Thyroid gland (tissue), 4 donors: ENCODE measurements at regions not wholly inside any gene's neighbourhood (a gene's known extent, or its start where the extent isn't known, plus 50 kb on each side); places are given as distances from the start of the nearest gene placed in this dataset.

Source experiments
- DNase-seq, 2 donors: peaks; one replicate each; pipeline ENCODE4 v3.0.0-alpha.2; 2019
- H3K27ac ChIP-seq, 3 donors: fragments of 200-600 bp; sonication (generic); 1 replicate in 2 of 3; 2 replicates in 1 of 3; pipeline ENCODE4 v1.5.1; 2016 to 2019; ENCODE audit warnings: mild to moderate bottlenecking in 1 of 3, moderate library complexity in 1 of 3
- H3K27me3 ChIP-seq: fragments of 200-600 bp; sonication (generic); one replicate; pipeline ENCODE4 v1.5.1; 2019
- H3K36me3 ChIP-seq, 2 donors: fragments of 200-600 bp; sonication (generic); one replicate each; pipeline ENCODE4 v1.5.1; 2016 to 2019
- H3K4me1 ChIP-seq, 2 donors: fragments of 200-600 bp; sonication (generic); one replicate each; pipeline ENCODE4 v1.5.1; 2017 to 2019
- H3K4me3 ChIP-seq, 3 donors: fragments of 200-600 bp; sonication (generic); replicated peaks in 1 of 3; 1 replicate in 2 of 3; 2 replicates in 1 of 3; pipeline ENCODE4 v1.5.1; 2016; ENCODE audit warnings: mild to moderate bottlenecking in 1 of 3
- H3K9me3 ChIP-seq: fragments of 200-600 bp; sonication (generic); one replicate; pipeline ENCODE4 v1.5.1; 2017
- POLR2A ChIP-seq, 2 donors: fragments of 450-650 bp; IDR thresholded peaks; one replicate each; pipeline ENCODE4 v1.6.1; 2017; ENCODE audit warnings: antibody characterized with exemption in 2 of 2, mild to moderate bottlenecking in 2 of 2, moderate library complexity in 1 of 2
- WGBS, 2 donors: methylation state at CpG; one replicate each; pipeline ENCODE4 v1.1.5; 2017; 5-methylcytosine and 5-hydroxymethylcytosine counted together
- intact Hi-C: fragments of 100-400 bp; cut with DNase I; formaldehyde crosslinking; loops from one replicate; pipeline ENCODE4 v1.15.1; 2023
- TF ChIP-seq, protein P1 (sequence below), 6 experiments: fragments of 200-600 bp in 3 of 6; fragments of 450-650 bp in 3 of 6; sonication (generic) in 3 of 6; IDR thresholded peaks; one replicate each; pipeline ENCODE4 v1.5.1; 2016 to 2019; ENCODE audit warnings: antibody characterized with exemption in 6 of 6, mild to moderate bottlenecking in 2 of 6, inconsistent platforms in 1 of 6, moderate library complexity in 1 of 6

DNA sequence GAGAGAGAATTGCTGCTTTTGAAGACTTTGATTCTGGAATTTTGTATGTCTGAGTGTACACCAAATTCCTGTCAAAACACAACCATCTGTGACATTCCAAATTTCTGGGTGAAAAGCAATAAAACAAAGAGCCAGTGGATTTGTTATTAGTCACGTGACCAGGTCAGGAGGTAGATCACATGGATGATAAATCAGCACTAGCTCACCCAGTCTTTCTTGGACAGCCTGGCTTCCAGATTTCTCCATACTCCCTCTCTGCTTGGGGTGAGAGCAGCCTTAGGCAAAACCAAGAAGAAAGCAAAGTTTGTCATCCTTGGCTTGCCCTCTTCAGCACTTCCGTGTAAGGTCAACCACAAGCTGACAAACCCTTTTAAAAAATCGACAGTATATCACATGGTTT lies 194.2 kb downstream of the CLCN4 start:
- 48 to 69% methylated on average over 3 of the region's 3 CpGs for WGBS, 2 donors
- TF ChIP-seq, protein P1, sequence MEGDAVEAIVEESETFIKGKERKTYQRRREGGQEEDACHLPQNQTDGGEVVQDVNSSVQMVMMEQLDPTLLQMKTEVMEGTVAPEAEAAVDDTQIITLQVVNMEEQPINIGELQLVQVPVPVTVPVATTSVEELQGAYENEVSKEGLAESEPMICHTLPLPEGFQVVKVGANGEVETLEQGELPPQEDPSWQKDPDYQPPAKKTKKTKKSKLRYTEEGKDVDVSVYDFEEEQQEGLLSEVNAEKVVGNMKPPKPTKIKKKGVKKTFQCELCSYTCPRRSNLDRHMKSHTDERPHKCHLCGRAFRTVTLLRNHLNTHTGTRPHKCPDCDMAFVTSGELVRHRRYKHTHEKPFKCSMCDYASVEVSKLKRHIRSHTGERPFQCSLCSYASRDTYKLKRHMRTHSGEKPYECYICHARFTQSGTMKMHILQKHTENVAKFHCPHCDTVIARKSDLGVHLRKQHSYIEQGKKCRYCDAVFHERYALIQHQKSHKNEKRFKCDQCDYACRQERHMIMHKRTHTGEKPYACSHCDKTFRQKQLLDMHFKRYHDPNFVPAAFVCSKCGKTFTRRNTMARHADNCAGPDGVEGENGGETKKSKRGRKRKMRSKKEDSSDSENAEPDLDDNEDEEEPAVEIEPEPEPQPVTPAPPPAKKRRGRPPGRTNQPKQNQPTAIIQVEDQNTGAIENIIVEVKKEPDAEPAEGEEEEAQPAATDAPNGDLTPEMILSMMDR (IDR thresholded peaks at IDR 0.05), result no peak
- no peak for TF ChIP-seq POLR2A (IDR thresholded peaks at IDR 0.05)
- intact Hi-C loops, result no loop called here
- no peak overlapping the region for H3K27ac ChIP-seq
- DNase-seq, result no peak
- no peaks in the 10 kb centered on the region for H3K9me3 ChIP-seq
- no peak overlapping the region for H3K4me3 ChIP-seq
- H3K36me3 ChIP-seq, result no peaks in the 10 kb centered on the region
- H3K27me3 ChIP-seq, result no peaks in the 10 kb centered on the region
- no peaks in the 10 kb centered on the region for H3K4me1 ChIP-seq

DNA sequence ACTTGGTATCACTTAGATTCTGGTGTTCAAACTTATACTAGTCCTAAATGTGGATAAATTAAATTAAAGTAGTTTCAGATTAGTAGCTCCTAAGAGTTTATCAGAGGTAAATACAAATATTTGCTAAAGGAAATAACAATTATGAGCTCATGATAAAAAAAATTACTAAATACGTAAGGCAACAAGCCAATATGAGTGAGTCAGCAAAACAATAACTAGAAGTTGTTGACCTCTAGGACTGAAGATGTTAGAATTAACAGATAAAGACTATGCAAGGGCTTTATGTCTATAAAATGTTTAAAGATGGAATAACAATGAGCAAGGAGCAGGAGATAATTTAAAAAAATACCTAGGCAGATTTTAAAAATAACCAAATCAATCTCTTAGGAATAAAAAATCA lies 195.8 kb downstream of the CLCN4 start:
- no peak for TF ChIP-seq POLR2A (IDR thresholded peaks at IDR 0.05)
- TF ChIP-seq, protein P1 (IDR thresholded peaks at IDR 0.05), result no peak
- Histone ChIP-seq H3K4me1 (no peaks in the 10 kb centered on the region), H3K27me3 (no peaks in the 10 kb centered on the region), H3K36me3 (no peaks in the 10 kb centered on the region), H3K4me3 (no peak overlapping the region), H3K27ac (no peak overlapping the region), H3K9me3 (no peaks in the 10 kb centered on the region)
- 74 to 78% methylated on average over 1 of the region's 1 CpG for WGBS, 2 donors
- intact Hi-C loops, result no loop called here
- DNase-seq, result no peak

DNA sequence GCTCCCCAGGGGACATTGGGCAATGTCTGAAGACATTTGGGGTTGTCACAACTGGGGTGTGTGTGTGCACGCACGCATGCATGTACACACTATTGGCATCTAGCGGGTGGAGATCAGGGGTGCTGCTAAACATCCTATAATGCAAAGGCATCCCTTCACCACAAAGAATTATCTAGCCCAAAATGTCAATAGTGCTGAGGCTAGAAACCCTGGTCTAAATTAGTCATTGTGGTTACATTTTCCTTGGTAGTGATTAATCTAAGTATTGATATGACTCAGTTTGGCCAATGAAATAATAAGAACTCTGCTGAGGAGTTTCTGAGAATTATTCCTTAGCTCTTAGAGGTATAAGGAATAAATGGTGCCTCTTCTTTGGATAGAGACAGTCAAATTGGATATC lies 200.2 kb downstream of the CLCN4 start:
- H3K27me3 ChIP-seq, result no peaks in the 10 kb centered on the region
- DNase-seq, result no peak
- H3K36me3 ChIP-seq, result no peaks in the 10 kb centered on the region
- intact Hi-C loops, result no loop called here
- no peak overlapping the region for H3K27ac ChIP-seq
- H3K9me3 ChIP-seq, result no peaks in the 10 kb centered on the region
- 97 to 100% methylated on average over 2 to 3 of the region's 3 CpGs for WGBS, 2 donors
- no peaks in the 10 kb centered on the region for H3K4me1 ChIP-seq
- no peak overlapping the region for H3K4me3 ChIP-seq
- TF ChIP-seq, protein P1 (IDR thresholded peaks at IDR 0.05), result no peak
- no peak for TF ChIP-seq POLR2A (IDR thresholded peaks at IDR 0.05)

- no peak overlapping the region for H3K27ac ChIP-seq
- no peak for DNase-seq
- H3K36me3 ChIP-seq, result no peaks in the 10 kb centered on the region
- WGBS, 2 donors, result 100% methylated on average over 2 of the region's 2 CpGs; no CpG with 5 or more reads in 1 of the 2 donors
- TF ChIP-seq, protein P1 (IDR thresholded peaks at IDR 0.05), result no peak
- TF ChIP-seq POLR2A (IDR thresholded peaks at IDR 0.05), result no peak
- no peaks in the 10 kb centered on the region for H3K4me1 ChIP-seq
- intact Hi-C loops, result no loop called here
- H3K27me3 ChIP-seq, result no peaks in the 10 kb centered on the region
- no peaks in the 10 kb centered on the region for H3K9me3 ChIP-seq
- H3K4me3 ChIP-seq, result no peak overlapping the region
Measured at GRCh38 chrX:10358958-10359357, 202.2 kb downstream of the CLCN4 start.

DNA sequence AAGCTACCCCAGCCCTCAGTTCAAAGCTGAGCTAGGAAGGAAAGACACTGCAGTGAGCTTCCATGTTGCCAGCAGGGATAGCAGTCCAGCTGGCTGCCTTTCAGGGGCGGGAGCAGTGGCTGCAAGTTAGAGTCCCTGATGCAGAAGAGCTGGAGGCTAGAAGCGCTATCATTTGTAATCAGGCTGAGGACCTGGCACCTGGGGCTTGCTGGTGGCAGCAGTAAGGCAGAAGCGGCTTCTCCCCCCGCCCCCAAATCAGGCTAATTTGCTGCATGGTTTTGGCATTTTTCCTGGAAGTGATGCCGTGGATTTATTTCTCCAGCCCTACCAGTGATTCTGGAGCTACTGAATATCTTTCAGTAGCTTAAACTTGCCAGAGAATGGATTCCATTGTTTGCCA lies 203.3 kb downstream of the CLCN4 start:
- H3K9me3 ChIP-seq, result no peaks in the 10 kb centered on the region
- TF ChIP-seq POLR2A (IDR thresholded peaks at IDR 0.05), result no peak
- TF ChIP-seq, protein P1 (IDR thresholded peaks at IDR 0.05), result no peak
- WGBS, 2 donors, result 79 to 83% methylated on average over 3 to 4 of the region's 5 CpGs
- H3K27me3 ChIP-seq, result no peaks in the 10 kb centered on the region
- no peak for DNase-seq
- no peak overlapping the region for H3K4me3 ChIP-seq
- H3K27ac ChIP-seq, result no peak overlapping the region
- H3K4me1 ChIP-seq, result no peaks in the 10 kb centered on the region
- no peaks in the 10 kb centered on the region for H3K36me3 ChIP-seq
- intact Hi-C loops, result no loop called here
